KMS-11 (cell line): ENCODE measurements at regions not wholly inside any gene's neighbourhood (a gene's known extent, or its start where the extent isn't known, plus 50 kb on each side); places are given as distances from the start of the nearest gene placed in this dataset.

Source experiments
- H2AFZ ChIP-seq: fragments of 200-600 bp; sonication (generic); 2 replicates; pipeline ENCODE4 v1.6.1; 2016; ENCODE audit warnings: antibody characterized with exemption, mixed run types, low read depth
- H3K27ac ChIP-seq: fragments of 200-600 bp; sonication (generic); 2 replicates; pipeline ENCODE4 v1.6.1; 2016; ENCODE audit warnings: mild to moderate bottlenecking, mixed run types
- H3K27me3 ChIP-seq: fragments of 200-600 bp; sonication (generic); 2 replicates; pipeline ENCODE4 v1.6.1; 2017; ENCODE audit warnings: mild to moderate bottlenecking, low read depth, mixed run types, moderate library complexity; ENCODE audit not compliant: insufficient read depth
- H3K36me3 ChIP-seq: fragments of 200-600 bp; sonication (generic); 2 replicates; pipeline ENCODE4 v1.6.1; 2017; ENCODE audit warnings: mild to moderate bottlenecking, mixed run types; ENCODE audit not compliant: insufficient read depth
- H3K4me1 ChIP-seq: fragments of 200-600 bp; sonication (generic); 2 replicates; pipeline ENCODE4 v1.6.1; 2016; ENCODE audit warnings: mild to moderate bottlenecking, low read depth, mixed run types; ENCODE audit not compliant: poor library complexity, severe bottlenecking
- H3K4me2 ChIP-seq: fragments of 200-600 bp; sonication (generic); 2 replicates; pipeline ENCODE4 v1.7.0; 2016; ENCODE audit warnings: mild to moderate bottlenecking, mixed run types
- H3K4me3 ChIP-seq: fragments of 200-600 bp; sonication (generic); IDR thresholded peaks from 2 replicates; pipeline ENCODE4 v1.6.1; 2017; ENCODE audit warnings: low read depth, low read length, mixed read lengths; ENCODE audit not compliant: insufficient read depth
- H3K79me2 ChIP-seq: fragments of 200-600 bp; sonication (generic); 2 replicates; pipeline ENCODE4 v1.6.1; 2016; ENCODE audit warnings: low read depth, mixed run types; ENCODE audit not compliant: insufficient read depth
- H3K9ac ChIP-seq: fragments of 200-600 bp; sonication (generic); 2 replicates; pipeline ENCODE4 v1.6.1; 2016; ENCODE audit warnings: mild to moderate bottlenecking, mixed run types
- H4K20me1 ChIP-seq: fragments of 200-600 bp; sonication (generic); 2 replicates; pipeline ENCODE4 v1.6.1; 2016; ENCODE audit warnings: mild to moderate bottlenecking, mixed run types; ENCODE audit not compliant: insufficient read depth
- TF ChIP-seq, protein P1 (sequence below): fragments of 200-600 bp; sonication (generic); conservative IDR thresholded peaks from 2 replicates; pipeline ENCODE4 v1.6.1; 2017; ENCODE audit warnings: low read depth, mild to moderate bottlenecking, antibody characterized with exemption, low read length, moderate library complexity, mixed read lengths

GRCh38 chr2:106339609-106340008 lies 128.6 kb downstream of the RGPD3 start:
- H3K36me3 ChIP-seq: no peaks in the 10 kb centered on the region
- no peaks in the 10 kb centered on the region for H4K20me1 ChIP-seq
- H3K27ac ChIP-seq: no peak overlapping the region
- H3K4me1 ChIP-seq: no peaks in the 10 kb centered on the region
- no peak overlapping the region for H3K4me2 ChIP-seq
- no peak overlapping the region for H3K9ac ChIP-seq
- no peak overlapping the region for H2AFZ ChIP-seq
- H3K4me3 ChIP-seq: no peak overlapping the region
- H3K79me2 ChIP-seq: no peaks in the 10 kb centered on the region
- H3K27me3 ChIP-seq: no peaks in the 10 kb centered on the region
- TF ChIP-seq, protein P1, sequence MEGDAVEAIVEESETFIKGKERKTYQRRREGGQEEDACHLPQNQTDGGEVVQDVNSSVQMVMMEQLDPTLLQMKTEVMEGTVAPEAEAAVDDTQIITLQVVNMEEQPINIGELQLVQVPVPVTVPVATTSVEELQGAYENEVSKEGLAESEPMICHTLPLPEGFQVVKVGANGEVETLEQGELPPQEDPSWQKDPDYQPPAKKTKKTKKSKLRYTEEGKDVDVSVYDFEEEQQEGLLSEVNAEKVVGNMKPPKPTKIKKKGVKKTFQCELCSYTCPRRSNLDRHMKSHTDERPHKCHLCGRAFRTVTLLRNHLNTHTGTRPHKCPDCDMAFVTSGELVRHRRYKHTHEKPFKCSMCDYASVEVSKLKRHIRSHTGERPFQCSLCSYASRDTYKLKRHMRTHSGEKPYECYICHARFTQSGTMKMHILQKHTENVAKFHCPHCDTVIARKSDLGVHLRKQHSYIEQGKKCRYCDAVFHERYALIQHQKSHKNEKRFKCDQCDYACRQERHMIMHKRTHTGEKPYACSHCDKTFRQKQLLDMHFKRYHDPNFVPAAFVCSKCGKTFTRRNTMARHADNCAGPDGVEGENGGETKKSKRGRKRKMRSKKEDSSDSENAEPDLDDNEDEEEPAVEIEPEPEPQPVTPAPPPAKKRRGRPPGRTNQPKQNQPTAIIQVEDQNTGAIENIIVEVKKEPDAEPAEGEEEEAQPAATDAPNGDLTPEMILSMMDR: no peak

DNA sequence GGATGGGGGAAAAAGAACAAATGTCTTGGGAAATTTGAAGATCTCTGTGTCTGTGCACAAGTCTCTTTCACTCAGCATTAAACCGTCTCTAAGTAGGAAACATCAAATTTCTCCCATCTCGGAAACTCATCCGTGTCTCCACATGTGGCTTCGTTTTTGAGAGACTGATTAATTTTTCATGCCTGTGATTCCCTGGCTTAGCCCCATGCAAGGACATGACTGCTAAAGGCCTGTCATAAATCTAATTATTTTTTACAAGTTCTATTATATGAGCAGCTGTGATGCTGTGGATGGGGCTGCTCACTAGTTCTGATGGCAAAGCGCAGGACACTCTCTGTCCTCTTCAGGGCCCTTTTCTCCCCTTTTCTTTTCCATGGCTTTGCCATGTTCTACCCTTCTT lies 129.1 kb downstream of the RGPD3 start:
- Histone ChIP-seq H3K27ac (no peak overlapping the region), H3K9ac (no peak overlapping the region), H4K20me1 (no peaks in the 10 kb centered on the region), H3K36me3 (no peaks in the 10 kb centered on the region), H3K27me3 (no peaks in the 10 kb centered on the region), H3K4me2 (no peak overlapping the region), H3K4me3 (no peak overlapping the region), H2AFZ (no peak overlapping the region), H3K79me2 (no peaks in the 10 kb centered on the region), H3K4me1 (no peaks in the 10 kb centered on the region)
- TF ChIP-seq, protein P1: no peak

- H3K27me3 ChIP-seq: no peaks in the 10 kb centered on the region
- H3K9ac ChIP-seq: no peak overlapping the region
- TF ChIP-seq, protein P1: no peak
- H3K4me3 ChIP-seq: no peak overlapping the region
- no peak overlapping the region for H3K27ac ChIP-seq
- H3K4me2 ChIP-seq: no peak overlapping the region
- no peaks in the 10 kb centered on the region for H3K4me1 ChIP-seq
- no peaks in the 10 kb centered on the region for H4K20me1 ChIP-seq
- H3K79me2 ChIP-seq: no peaks in the 10 kb centered on the region
- H2AFZ ChIP-seq: no peak overlapping the region
- no peaks in the 10 kb centered on the region for H3K36me3 ChIP-seq
Observed at GRCh38 chr2:106338043-106338442, 130.2 kb downstream of the RGPD3 start.

DNA sequence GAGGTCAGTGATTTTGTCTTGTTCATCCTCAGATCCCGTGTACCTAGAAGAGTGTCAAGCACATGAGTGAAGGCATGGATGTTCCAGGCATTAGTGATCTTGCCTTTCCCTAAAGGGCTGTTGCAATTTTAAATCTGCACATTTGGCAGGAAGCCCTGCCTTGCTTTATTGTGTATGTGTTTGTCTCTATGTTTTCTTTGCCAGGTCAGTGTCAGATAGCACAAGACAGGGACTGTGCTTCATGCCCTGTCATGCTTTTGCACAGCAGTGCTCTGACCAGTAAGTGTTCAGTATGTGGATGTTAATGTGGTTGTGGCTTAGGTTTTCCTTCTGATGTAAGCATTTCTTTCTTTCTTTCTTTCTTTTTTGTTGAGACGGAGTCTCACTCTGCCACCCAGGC lies 131.5 kb downstream of the RGPD3 start:
- Histone ChIP-seq H3K27me3 (no peaks in the 10 kb centered on the region), H3K36me3 (no peaks in the 10 kb centered on the region), H3K4me3 (no peak overlapping the region), H3K27ac (no peak overlapping the region), H2AFZ (no peak overlapping the region), H3K9ac (no peak overlapping the region), H4K20me1 (no peaks in the 10 kb centered on the region), H3K79me2 (no peaks in the 10 kb centered on the region), H3K4me2 (no peak overlapping the region), H3K4me1 (no peaks in the 10 kb centered on the region)
- TF ChIP-seq, protein P1: no peak
